Spinal cord (tissue), 9 donors: ENCODE measurements at regions not wholly inside any gene's neighbourhood (a gene's known extent, or its start where the extent isn't known, plus 50 kb on each side); places are given as distances from the start of the nearest gene placed in this dataset.

Experiments used
- DNase-seq, 6 donors: peaks; one replicate each; pipeline versions ENCODE4 v3.0.0 to v3.0.0-alpha.2; 2013 to 2015; ENCODE audit warnings: low spot score in 6 of 6, low read depth in 4 of 6
- H3K27ac ChIP-seq: one replicate; pipeline ENCODE4 v1.5.1; 2013; ENCODE audit warnings: low read depth, low read length, control low read depth
- H3K27me3 ChIP-seq: one replicate; pipeline ENCODE4 v1.6.1; 2013; ENCODE audit warnings: low read length; ENCODE audit not compliant: control insufficient read depth, insufficient read depth
- H3K36me3 ChIP-seq: one replicate; pipeline ENCODE4 v1.6.1; 2013; ENCODE audit warnings: low read length; ENCODE audit not compliant: control insufficient read depth, insufficient read depth
- H3K4me1 ChIP-seq: one replicate; pipeline ENCODE4 v1.6.1; 2013; ENCODE audit warnings: low read length; ENCODE audit not compliant: control insufficient read depth, insufficient read depth
- H3K4me3 ChIP-seq: one replicate; pipeline ENCODE4 v1.5.1; 2013; ENCODE audit warnings: low read depth, low read length, control low read depth
- H3K9me3 ChIP-seq: one replicate; pipeline ENCODE4 v1.6.1; 2013; ENCODE audit warnings: low read length; ENCODE audit not compliant: control insufficient read depth, insufficient read depth
- WGBS: methylation state at CpG from one replicate; pipeline ENCODE4 v1.1.5; 2013; ENCODE audit warnings: missing lambda C conversion rate; ENCODE audit not compliant: insufficient coverage; 5-methylcytosine and 5-hydroxymethylcytosine counted together
- donor health status: healthy.

DNA sequence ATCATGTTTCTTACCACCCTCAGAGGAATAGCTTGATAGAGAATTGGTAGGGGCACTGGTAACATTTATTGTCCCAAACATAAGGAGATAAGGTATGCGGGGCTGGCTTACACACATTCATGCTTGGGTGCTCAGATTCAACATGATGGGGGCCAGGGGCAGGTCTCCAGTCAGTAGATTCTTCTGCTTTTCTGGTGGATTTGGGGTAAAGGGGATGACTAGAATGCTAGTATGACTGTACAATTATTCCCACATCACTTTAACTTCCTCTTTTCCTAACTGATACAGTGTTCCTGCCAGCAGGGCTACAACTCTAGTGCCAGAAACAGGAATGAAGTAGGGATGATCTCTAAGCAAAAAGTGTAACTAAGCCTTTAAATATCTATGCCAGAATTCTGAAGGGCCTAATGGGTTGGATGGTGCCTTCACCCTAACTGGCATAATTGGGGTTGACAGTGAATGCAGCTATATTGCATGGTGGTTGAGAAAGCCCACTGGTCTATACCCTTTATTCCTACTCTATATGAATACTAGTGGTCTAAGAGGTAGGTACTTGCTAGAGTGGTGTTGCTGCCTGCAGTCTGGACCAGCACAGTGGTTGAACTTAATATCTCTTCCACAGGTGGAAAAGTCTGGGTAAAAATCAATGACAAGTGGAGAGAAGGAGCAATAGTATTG lies 117.4 kb downstream of the IL12A start:
- no peak overlapping the region for H3K27ac ChIP-seq
- no peaks in the 10 kb centered on the region for H3K27me3 ChIP-seq
- H3K9me3 ChIP-seq: no peaks in the 10 kb centered on the region
- 100% methylated on average over 1 of the region's 1 CpG for WGBS
- no peak for DNase-seq
- H3K4me1 ChIP-seq: no peaks in the 10 kb centered on the region
- H3K4me3 ChIP-seq: no peak overlapping the region
- no peaks in the 10 kb centered on the region for H3K36me3 ChIP-seq

DNA sequence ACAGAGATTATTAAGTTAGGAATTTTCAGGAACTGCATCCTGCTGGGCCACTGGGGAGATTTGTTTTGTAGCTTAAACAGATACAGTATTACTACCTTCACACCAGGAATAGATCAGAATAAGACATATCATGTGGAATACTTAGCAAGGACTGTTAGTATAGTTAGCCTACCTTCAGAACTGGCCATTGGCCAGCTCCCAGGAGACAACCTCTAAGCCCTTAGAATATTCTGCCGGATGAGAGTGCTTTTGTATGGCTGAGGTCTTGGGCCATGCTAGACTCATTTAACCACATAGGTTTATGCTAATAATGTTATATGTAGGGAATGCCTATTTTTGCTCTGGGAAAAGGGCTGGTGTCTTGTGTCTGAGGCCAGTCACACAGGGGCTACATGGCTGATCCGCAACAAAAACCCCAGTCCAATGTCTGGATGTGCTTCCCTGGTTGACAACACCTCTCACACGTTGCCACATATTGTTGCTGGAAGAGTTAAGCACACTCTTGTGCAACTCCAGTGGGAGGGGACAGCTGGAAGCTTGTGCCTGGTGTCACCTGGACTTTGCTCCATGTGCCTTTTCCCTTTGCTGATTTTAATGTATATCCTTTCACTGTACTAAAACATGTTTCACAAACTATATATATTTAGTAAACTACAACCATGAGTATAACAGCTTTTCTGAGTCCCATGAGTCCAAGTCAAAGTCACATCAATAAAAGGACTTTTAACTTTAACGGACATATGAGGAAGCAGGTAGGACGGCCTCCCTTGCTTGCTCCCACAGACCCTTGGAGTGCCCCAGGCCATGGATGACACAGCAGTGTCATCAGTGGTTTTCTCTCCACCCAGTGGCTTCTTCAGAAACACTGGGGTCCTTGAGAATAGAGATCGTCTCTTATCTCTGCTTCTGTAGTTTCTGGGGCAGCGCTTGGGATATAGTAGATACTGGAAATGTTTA lies 118.0 kb upstream of the C3orf80 start:
- H3K27me3 ChIP-seq: no peaks in the 10 kb centered on the region
- H3K36me3 ChIP-seq: no peaks in the 10 kb centered on the region
- H3K4me3 ChIP-seq: no peak overlapping the region
- H3K9me3 ChIP-seq: no peaks in the 10 kb centered on the region
- 80% methylated on average over 3 of the region's 7 CpGs for WGBS
- no peaks in the 10 kb centered on the region for H3K4me1 ChIP-seq
- no peak for DNase-seq
- no peak overlapping the region for H3K27ac ChIP-seq

DNA sequence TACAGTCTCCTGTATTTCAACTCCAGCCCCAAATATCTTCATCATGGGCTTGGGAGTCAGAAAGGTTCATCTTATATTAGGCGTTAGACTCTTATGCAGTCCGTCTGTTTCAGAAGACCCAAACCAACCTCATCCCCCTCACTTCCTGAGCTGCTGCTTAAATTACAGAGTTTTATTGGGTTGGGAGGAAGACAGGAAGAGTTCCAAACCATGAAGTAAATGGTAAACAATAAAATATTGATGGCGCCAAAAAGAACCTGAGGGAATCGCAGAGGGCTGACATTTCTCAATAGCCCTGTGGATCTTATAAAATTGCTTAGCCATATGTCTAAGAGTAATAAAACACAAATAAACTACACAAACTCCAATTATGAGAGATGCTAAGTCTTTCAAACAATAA lies 116.9 kb upstream of the C3orf80 start:
- Histone ChIP-seq H3K36me3 (no peaks in the 10 kb centered on the region), H3K27me3 (no peaks in the 10 kb centered on the region), H3K4me1 (no peaks in the 10 kb centered on the region), H3K27ac (no peak overlapping the region), H3K4me3 (no peak overlapping the region), H3K9me3 (no peaks in the 10 kb centered on the region)
- no CpG with 5 or more reads among the region's 4 CpGs for WGBS
- DNase-seq: no peak

DNA sequence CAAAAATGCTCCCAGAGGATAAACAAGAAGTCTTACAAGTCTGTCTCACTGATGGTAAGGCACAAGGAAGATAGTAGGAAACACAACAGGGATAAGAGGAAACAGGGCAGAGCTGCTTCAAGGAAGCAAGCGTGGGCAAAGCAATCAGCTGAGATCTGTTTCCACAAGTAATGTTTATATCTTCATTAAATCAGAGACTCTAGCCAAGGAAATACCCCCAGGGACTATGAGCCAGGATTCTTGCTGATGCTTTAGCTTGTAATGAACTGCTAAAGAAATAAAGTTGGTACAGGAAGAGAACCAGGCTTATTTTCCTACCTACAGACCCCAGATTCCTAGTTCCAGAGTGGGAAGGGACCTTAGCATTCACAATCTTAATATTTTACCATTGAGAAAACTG lies 112.7 kb upstream of the C3orf80 start:
- DNase-seq: peak in 2 of 6 donors; percentile 2 to 70
- Histone ChIP-seq H3K4me1 (no peaks in the 10 kb centered on the region), H3K9me3 (no peaks in the 10 kb centered on the region), H3K27me3 (no peaks in the 10 kb centered on the region), H3K27ac (no peak overlapping the region), H3K36me3 (no peaks in the 10 kb centered on the region), H3K4me3 (no peak overlapping the region)
- no CpG with 5 or more reads among the region's 1 CpG for WGBS

DNA sequence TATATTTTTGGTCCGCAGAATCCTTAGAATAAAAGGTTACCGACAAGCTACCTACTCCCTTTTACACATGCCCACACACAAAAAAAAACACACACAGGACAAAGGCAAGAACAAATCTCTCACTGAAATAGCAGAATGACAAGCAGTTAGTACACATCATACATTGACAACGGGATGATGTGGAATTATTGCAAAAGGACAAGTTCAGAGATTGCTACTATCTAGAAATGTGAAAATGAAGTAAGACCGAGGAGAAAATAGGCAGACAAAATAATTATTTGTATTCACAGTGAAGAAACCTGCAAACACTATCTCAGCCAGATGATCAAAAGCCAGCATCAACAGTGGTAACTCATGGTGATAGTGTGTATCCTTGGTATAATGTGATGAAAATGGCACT lies 112.2 kb upstream of the C3orf80 start:
- WGBS: 75% methylated on average over 1 of the region's 4 CpGs
- Histone ChIP-seq H3K36me3 (no peaks in the 10 kb centered on the region), H3K4me1 (no peaks in the 10 kb centered on the region), H3K27ac (no peak overlapping the region), H3K4me3 (no peak overlapping the region), H3K27me3 (no peaks in the 10 kb centered on the region), H3K9me3 (no peaks in the 10 kb centered on the region)
- no peak for DNase-seq

DNA sequence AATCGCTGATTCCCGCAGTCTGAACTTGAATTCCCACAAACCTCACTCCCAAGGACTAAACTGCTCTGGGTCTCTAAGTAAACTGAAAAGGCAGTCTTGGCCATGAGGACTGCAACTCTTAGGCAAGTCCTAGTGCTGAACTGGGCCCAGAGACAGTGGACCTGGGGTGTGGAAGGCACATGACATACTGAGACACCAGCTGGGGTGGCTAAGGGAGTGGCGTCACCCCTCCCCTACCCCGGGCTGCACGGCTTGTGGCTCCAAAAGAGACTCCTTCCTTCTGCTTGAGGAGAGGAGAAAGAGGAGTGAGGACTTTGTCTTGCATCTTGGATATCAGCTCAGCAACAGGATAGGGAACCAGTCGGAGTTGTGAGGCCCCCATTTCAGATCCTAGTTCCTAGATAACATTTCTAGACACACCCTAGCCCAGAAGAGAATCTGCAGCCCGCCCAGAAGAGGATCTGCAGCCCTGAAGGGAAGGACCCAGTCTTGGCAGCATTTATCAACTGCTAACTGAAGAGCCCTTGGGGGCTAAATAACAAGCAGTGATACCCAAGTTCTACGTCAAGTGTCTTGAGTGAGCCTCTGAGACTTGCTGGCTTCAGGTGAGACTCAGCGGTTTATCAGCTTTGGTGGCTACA lies 110.7 kb upstream of the C3orf80 start:
- H3K4me1 ChIP-seq: no peaks in the 10 kb centered on the region
- 90% methylated on average over 6 of the region's 9 CpGs for WGBS

DNA sequence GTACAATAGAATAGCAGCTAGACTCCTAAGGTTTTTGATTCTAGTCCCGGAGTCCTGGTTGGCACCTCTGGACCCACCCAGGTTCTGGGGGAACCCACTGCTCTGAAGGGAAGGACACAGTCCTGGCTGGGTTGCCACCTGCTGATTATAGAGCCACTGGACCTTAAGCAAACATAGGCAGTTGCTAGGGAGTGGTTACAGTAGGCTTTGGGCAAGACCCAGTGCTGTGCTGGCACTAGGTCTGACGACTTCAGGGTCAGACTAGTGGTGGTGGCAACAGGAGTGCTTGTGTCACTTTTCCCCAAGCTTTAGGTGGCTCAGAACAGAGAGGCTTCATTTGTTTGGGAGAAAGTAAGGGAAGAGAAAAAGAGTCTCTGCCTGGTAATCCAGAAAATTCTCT lies 109.8 kb upstream of the C3orf80 start:
- Histone ChIP-seq H3K36me3 (no peaks in the 10 kb centered on the region), H3K27me3 (no peaks in the 10 kb centered on the region), H3K4me3 (no peak overlapping the region), H3K9me3 (no peaks in the 10 kb centered on the region), H3K27ac (no peak overlapping the region), H3K4me1 (no peaks in the 10 kb centered on the region)
- DNase-seq: no peak
- WGBS: 85% methylated on average over 2 of the region's 2 CpGs

More for the DNA sequence above, 110.7 kb upstream of the C3orf80 start:
- DNase-seq: no peak
- no peak overlapping the region for H3K4me3 ChIP-seq
- H3K27me3 ChIP-seq: no peaks in the 10 kb centered on the region
- H3K36me3 ChIP-seq: no peaks in the 10 kb centered on the region
- no peak overlapping the region for H3K27ac ChIP-seq
- H3K9me3 ChIP-seq: no peaks in the 10 kb centered on the region

DNA sequence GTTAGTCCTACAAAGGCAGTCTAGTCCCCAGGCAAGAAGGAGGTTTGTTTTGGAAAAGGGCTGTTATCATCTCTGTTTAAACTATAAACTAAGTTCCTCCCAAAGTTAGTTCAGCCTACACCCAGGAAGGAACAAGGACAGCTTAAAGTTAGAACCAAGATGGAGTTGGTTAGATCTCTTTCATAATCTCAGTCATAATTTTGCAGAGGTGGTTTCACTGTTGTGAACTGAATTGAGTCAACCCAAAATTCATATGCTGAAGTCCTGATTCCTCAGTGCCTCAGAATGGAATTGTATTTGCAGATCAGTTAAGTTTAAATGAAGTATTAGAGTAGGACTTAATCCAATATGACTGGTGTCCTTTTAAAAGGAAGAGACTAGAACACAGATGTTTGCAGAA lies 101.0 kb upstream of the C3orf80 start:
- Histone ChIP-seq H3K27me3 (no peaks in the 10 kb centered on the region), H3K4me3 (no peak overlapping the region), H3K4me1 (no peaks in the 10 kb centered on the region), H3K36me3 (no peaks in the 10 kb centered on the region), H3K27ac (no peak overlapping the region), H3K9me3 (no peaks in the 10 kb centered on the region)
- DNase-seq: no peak

DNA sequence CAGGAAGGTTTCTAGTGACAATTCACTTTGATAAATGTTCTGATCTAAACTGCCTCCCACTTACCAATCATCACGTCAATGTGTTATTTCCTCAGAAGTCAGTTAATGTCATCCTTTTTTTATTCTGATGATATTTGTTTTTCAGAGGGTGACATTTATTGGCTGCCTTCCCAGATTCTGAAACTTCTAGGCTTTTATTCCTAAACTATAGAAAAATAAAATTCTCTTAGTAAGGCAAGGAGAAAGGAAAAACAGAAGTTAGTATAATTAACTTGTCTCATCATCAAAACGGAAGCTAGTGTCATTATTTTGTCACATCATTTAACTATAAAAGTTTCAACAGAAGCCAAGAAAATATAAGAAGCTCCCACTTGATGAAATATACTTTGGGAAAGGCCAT lies 100.0 kb upstream of the C3orf80 start:
- no peaks in the 10 kb centered on the region for H3K36me3 ChIP-seq
- no peaks in the 10 kb centered on the region for H3K4me1 ChIP-seq
- H3K9me3 ChIP-seq: no peaks in the 10 kb centered on the region
- no peak overlapping the region for H3K4me3 ChIP-seq
- no peaks in the 10 kb centered on the region for H3K27me3 ChIP-seq
- no CpG with 5 or more reads among the region's 2 CpGs for WGBS
- H3K27ac ChIP-seq: no peak overlapping the region
- no peak for DNase-seq
